HEK293 (cell line): ENCODE measurements at regions not wholly inside any gene's neighbourhood (a gene's known extent, or its start where the extent isn't known, plus 50 kb on each side); places are given as distances from the start of the nearest gene placed in this dataset.

Experiments
- TRIM28 ChIP-seq: IDR thresholded peaks from 2 replicates; pipeline ENCODE4 v1.6.1; 2011; ENCODE audit warnings: low read length, control low read depth, borderline replicate concordance
- ZNF121 ChIP-seq: fragments of 450-650 bp; formaldehyde crosslinking; IDR thresholded peaks from 2 replicates; pipeline ENCODE4 v1.5.1; 2016; ENCODE audit warnings: missing biosample characterization, missing genetic modification characterization
- ZNF558 ChIP-seq: fragments of 450-650 bp; formaldehyde crosslinking; IDR thresholded peaks from 2 replicates; pipeline ENCODE4 v1.5.1; 2016; ENCODE audit warnings: missing biosample characterization, missing genetic modification characterization
- TF ChIP-seq, protein P1 (sequence below): fragments of 450-650 bp; formaldehyde crosslinking; IDR thresholded peaks from 2 replicates; pipeline ENCODE4 v1.5.1; 2016; ENCODE audit warnings: missing biosample characterization, missing genetic modification characterization
- TF ChIP-seq, protein P2 (sequence below): fragments of 450-650 bp; formaldehyde crosslinking; IDR thresholded peaks from 2 replicates; pipeline ENCODE4 v1.5.1; 2016; ENCODE audit warnings: missing biosample characterization, missing genetic modification characterization
- TF ChIP-seq, protein P3 (sequence below): fragments of 450-650 bp; formaldehyde crosslinking; IDR thresholded peaks from 2 replicates; pipeline ENCODE4 v1.5.1; 2016; ENCODE audit warnings: missing biosample characterization, missing genetic modification characterization
- TF ChIP-seq, protein P4 (sequence below): fragments of 450-650 bp; formaldehyde crosslinking; IDR thresholded peaks from 2 replicates; pipeline ENCODE4 v1.5.1; 2017; ENCODE audit warnings: missing biosample characterization, missing genetic modification characterization

DNA sequence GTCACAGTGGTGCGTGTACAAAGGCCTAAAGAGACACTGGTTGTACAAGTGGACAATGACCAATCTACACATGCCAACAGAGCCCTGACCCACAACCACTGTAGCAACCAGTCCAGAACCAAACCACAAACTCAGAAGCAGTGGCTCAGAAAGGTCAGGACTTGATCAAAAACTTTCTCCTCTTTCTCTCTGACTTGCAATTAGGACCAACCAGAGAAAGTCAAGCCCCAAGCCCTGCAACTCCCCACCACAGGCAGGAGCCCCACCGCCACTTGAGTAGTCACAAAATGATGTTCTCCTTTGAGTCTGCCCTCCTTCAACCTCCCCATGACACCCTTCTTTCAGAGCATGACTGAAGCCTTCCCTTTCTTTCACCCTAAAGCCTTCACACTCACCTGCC is 291.8 kb downstream of the CDH10 start:
- TF ChIP-seq, protein P1, sequence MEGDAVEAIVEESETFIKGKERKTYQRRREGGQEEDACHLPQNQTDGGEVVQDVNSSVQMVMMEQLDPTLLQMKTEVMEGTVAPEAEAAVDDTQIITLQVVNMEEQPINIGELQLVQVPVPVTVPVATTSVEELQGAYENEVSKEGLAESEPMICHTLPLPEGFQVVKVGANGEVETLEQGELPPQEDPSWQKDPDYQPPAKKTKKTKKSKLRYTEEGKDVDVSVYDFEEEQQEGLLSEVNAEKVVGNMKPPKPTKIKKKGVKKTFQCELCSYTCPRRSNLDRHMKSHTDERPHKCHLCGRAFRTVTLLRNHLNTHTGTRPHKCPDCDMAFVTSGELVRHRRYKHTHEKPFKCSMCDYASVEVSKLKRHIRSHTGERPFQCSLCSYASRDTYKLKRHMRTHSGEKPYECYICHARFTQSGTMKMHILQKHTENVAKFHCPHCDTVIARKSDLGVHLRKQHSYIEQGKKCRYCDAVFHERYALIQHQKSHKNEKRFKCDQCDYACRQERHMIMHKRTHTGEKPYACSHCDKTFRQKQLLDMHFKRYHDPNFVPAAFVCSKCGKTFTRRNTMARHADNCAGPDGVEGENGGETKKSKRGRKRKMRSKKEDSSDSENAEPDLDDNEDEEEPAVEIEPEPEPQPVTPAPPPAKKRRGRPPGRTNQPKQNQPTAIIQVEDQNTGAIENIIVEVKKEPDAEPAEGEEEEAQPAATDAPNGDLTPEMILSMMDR (tag by site-specific recombination) = no peak
- TF ChIP-seq ZNF121 (tag by site-specific recombination) (no peak), ZNF558 (tag by site-specific recombination) (no peak), TRIM28 (no peak)
- TF ChIP-seq, protein P2, sequence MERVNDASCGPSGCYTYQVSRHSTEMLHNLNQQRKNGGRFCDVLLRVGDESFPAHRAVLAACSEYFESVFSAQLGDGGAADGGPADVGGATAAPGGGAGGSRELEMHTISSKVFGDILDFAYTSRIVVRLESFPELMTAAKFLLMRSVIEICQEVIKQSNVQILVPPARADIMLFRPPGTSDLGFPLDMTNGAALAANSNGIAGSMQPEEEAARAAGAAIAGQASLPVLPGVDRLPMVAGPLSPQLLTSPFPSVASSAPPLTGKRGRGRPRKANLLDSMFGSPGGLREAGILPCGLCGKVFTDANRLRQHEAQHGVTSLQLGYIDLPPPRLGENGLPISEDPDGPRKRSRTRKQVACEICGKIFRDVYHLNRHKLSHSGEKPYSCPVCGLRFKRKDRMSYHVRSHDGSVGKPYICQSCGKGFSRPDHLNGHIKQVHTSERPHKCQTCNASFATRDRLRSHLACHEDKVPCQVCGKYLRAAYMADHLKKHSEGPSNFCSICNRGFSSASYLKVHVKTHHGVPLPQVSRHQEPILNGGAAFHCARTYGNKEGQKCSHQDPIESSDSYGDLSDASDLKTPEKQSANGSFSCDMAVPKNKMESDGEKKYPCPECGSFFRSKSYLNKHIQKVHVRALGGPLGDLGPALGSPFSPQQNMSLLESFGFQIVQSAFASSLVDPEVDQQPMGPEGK (tag by site-specific recombination) = no peak
- TF ChIP-seq, protein P3, sequence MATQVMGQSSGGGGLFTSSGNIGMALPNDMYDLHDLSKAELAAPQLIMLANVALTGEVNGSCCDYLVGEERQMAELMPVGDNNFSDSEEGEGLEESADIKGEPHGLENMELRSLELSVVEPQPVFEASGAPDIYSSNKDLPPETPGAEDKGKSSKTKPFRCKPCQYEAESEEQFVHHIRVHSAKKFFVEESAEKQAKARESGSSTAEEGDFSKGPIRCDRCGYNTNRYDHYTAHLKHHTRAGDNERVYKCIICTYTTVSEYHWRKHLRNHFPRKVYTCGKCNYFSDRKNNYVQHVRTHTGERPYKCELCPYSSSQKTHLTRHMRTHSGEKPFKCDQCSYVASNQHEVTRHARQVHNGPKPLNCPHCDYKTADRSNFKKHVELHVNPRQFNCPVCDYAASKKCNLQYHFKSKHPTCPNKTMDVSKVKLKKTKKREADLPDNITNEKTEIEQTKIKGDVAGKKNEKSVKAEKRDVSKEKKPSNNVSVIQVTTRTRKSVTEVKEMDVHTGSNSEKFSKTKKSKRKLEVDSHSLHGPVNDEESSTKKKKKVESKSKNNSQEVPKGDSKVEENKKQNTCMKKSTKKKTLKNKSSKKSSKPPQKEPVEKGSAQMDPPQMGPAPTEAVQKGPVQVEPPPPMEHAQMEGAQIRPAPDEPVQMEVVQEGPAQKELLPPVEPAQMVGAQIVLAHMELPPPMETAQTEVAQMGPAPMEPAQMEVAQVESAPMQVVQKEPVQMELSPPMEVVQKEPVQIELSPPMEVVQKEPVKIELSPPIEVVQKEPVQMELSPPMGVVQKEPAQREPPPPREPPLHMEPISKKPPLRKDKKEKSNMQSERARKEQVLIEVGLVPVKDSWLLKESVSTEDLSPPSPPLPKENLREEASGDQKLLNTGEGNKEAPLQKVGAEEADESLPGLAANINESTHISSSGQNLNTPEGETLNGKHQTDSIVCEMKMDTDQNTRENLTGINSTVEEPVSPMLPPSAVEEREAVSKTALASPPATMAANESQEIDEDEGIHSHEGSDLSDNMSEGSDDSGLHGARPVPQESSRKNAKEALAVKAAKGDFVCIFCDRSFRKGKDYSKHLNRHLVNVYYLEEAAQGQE (tag by site-specific recombination) = no peak
- TF ChIP-seq, protein P4, sequence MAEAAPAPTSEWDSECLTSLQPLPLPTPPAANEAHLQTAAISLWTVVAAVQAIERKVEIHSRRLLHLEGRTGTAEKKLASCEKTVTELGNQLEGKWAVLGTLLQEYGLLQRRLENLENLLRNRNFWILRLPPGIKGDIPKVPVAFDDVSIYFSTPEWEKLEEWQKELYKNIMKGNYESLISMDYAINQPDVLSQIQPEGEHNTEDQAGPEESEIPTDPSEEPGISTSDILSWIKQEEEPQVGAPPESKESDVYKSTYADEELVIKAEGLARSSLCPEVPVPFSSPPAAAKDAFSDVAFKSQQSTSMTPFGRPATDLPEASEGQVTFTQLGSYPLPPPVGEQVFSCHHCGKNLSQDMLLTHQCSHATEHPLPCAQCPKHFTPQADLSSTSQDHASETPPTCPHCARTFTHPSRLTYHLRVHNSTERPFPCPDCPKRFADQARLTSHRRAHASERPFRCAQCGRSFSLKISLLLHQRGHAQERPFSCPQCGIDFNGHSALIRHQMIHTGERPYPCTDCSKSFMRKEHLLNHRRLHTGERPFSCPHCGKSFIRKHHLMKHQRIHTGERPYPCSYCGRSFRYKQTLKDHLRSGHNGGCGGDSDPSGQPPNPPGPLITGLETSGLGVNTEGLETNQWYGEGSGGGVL (tag by site-specific recombination) = no peak
